ENCODE measurements at regions not wholly inside any gene's neighbourhood (a gene's known extent, or its start where the extent isn't known, plus 50 kb on each side); places are given as distances from the start of the nearest gene placed in this dataset.

- Histone ChIP-seq H2AFZ (ENCODE audit: insufficient read depth, low read length, poor library complexity) (no peak overlapping the region), H2BK120ac (ENCODE audit: insufficient read depth, low read length, poor library complexity) (no peak overlapping the region), H3K36me3 (ENCODE audit: control insufficient read depth in 1 of 2, insufficient read depth in 2 of 2, low read length in 2 of 2) (no peaks in the 10 kb centered on the region), H2BK5ac (ENCODE audit: low read depth, low read length, poor library complexity) (no peak overlapping the region), H3K79me1 (ENCODE audit: low read length) (no peaks in the 10 kb centered on the region), H3K14ac (ENCODE audit: low read length) (no peak overlapping the region), H2BK12ac (ENCODE audit: low read length) (no peak overlapping the region), H3K18ac (ENCODE audit: low read length) (no peak overlapping the region), H4K91ac (ENCODE audit: low read depth, low read length) (no peak overlapping the region), H3K79me2 (ENCODE audit: control insufficient read depth, insufficient read depth, low read length, poor library complexity) (no peaks in the 10 kb centered on the region), H3K9ac (ENCODE audit: low read length) (no peak overlapping the region), H3K4me3 (ENCODE audit: low read depth, low read length) (no peak overlapping the region), H3K27ac (ENCODE audit: low read depth, low read length) (no peak overlapping the region), H4K8ac (ENCODE audit: low read depth, low read length) (no peak overlapping the region), H3K9me3 (ENCODE audit: insufficient read depth, low read depth, low read length) (no peaks in the 10 kb centered on the region), H3K27me3 (ENCODE audit: insufficient read depth, low read length) (no peaks in the 10 kb centered on the region), H3K4me2 (ENCODE audit: low read length) (no peak overlapping the region), H2AK5ac (ENCODE audit: low read length) (no peak overlapping the region), H3K4ac (ENCODE audit: low read depth, low read length) (no peak overlapping the region), H4K12ac (ENCODE audit: low read depth, low read length) (no peak overlapping the region), H3K4me1 (ENCODE audit: control insufficient read depth in 1 of 2, insufficient read depth in 2 of 2, low read length in 2 of 2) (no peaks in the 10 kb centered on the region), H3K23ac (ENCODE audit: low read length) (no peak overlapping the region)
- no peak for DNase-seq
- WGBS (ENCODE audit: extremely low coverage, insufficient coverage, insufficient read length): no CpG with 5 or more reads among the region's 7 CpGs
Measured at GRCh38 chr10:47090903-47091302, 179.7 kb downstream of the PTPN20 start.

- Histone ChIP-seq H3K79me1 (ENCODE audit: low read length) (no peaks in the 10 kb centered on the region), H3K4me1 (ENCODE audit: control insufficient read depth in 1 of 2, insufficient read depth in 2 of 2, low read length in 2 of 2) (no peaks in the 10 kb centered on the region), H3K36me3 (ENCODE audit: control insufficient read depth in 1 of 2, insufficient read depth in 2 of 2, low read length in 2 of 2) (no peaks in the 10 kb centered on the region), H3K27me3 (ENCODE audit: insufficient read depth, low read length) (no peaks in the 10 kb centered on the region), H2BK120ac (ENCODE audit: insufficient read depth, low read length, poor library complexity) (no peak overlapping the region), H3K9ac (ENCODE audit: low read length) (no peak overlapping the region), H3K4me3 (ENCODE audit: low read depth, low read length) (no peak overlapping the region), H3K18ac (ENCODE audit: low read length) (no peak overlapping the region), H4K91ac (ENCODE audit: low read depth, low read length) (no peak overlapping the region), H3K79me2 (ENCODE audit: control insufficient read depth, insufficient read depth, low read length, poor library complexity) (no peaks in the 10 kb centered on the region), H3K27ac (ENCODE audit: low read depth, low read length) (no peak overlapping the region), H4K12ac (ENCODE audit: low read depth, low read length) (no peak overlapping the region), H3K4ac (ENCODE audit: low read depth, low read length) (no peak overlapping the region), H3K14ac (ENCODE audit: low read length) (no peak overlapping the region), H3K4me2 (ENCODE audit: low read length) (no peak overlapping the region), H2AK5ac (ENCODE audit: low read length) (no peak overlapping the region), H3K23ac (ENCODE audit: low read length) (no peak overlapping the region), H2AFZ (ENCODE audit: insufficient read depth, low read length, poor library complexity) (no peak overlapping the region), H2BK5ac (ENCODE audit: low read depth, low read length, poor library complexity) (no peak overlapping the region), H3K9me3 (ENCODE audit: insufficient read depth, low read depth, low read length) (no peaks in the 10 kb centered on the region), H4K8ac (ENCODE audit: low read depth, low read length) (no peak overlapping the region), H2BK12ac (ENCODE audit: low read length) (no peak overlapping the region)
- no peak for DNase-seq
- no CpG with 5 or more reads among the region's 2 CpGs for WGBS (ENCODE audit: extremely low coverage, insufficient coverage, insufficient read length)
Measured at GRCh38 chr10:47091421-47091820, 180.2 kb downstream of the PTPN20 start.

- Histone ChIP-seq H3K9ac (ENCODE audit: low read length) (no peak overlapping the region), H4K8ac (ENCODE audit: low read depth, low read length) (no peak overlapping the region), H3K4me2 (ENCODE audit: low read length) (no peak overlapping the region), H3K79me1 (ENCODE audit: low read length) (no peaks in the 10 kb centered on the region), H2AFZ (ENCODE audit: insufficient read depth, low read length, poor library complexity) (no peak overlapping the region), H3K4me3 (ENCODE audit: low read depth, low read length) (peak overlapping the region; percentile 21), H3K27ac (ENCODE audit: low read depth, low read length) (no peak overlapping the region), H2AK5ac (ENCODE audit: low read length) (no peak overlapping the region), H3K14ac (ENCODE audit: low read length) (no peak overlapping the region), H3K27me3 (ENCODE audit: insufficient read depth, low read length) (no peaks in the 10 kb centered on the region), H3K79me2 (ENCODE audit: control insufficient read depth, insufficient read depth, low read length, poor library complexity) (no peaks in the 10 kb centered on the region), H3K36me3 (ENCODE audit: control insufficient read depth in 1 of 2, insufficient read depth in 2 of 2, low read length in 2 of 2) (no peaks in the 10 kb centered on the region), H4K12ac (ENCODE audit: low read depth, low read length) (no peak overlapping the region), H3K4me1 (ENCODE audit: control insufficient read depth in 1 of 2, insufficient read depth in 2 of 2, low read length in 2 of 2) (no peaks in the 10 kb centered on the region), H2BK12ac (ENCODE audit: low read length) (no peak overlapping the region), H2BK120ac (ENCODE audit: insufficient read depth, low read length, poor library complexity) (no peak overlapping the region), H3K4ac (ENCODE audit: low read depth, low read length) (no peak overlapping the region), H3K18ac (ENCODE audit: low read length) (no peak overlapping the region), H3K23ac (ENCODE audit: low read length) (no peak overlapping the region), H4K91ac (ENCODE audit: low read depth, low read length) (no peak overlapping the region), H2BK5ac (ENCODE audit: low read depth, low read length, poor library complexity) (no peak overlapping the region), H3K9me3 (ENCODE audit: insufficient read depth, low read depth, low read length) (no peaks in the 10 kb centered on the region)
- no peak for DNase-seq
- WGBS (ENCODE audit: extremely low coverage, insufficient coverage, insufficient read length): no CpG with 5 or more reads among the region's 4 CpGs
Measured at GRCh38 chr10:47092376-47092775, 181.1 kb downstream of the PTPN20 start.

- no peak overlapping the region for H2AFZ ChIP-seq (ENCODE audit: insufficient read depth, low read length, poor library complexity)
- H3K9me3 ChIP-seq (ENCODE audit: insufficient read depth, low read depth, low read length): no peaks in the 10 kb centered on the region
- no peak overlapping the region for H2BK5ac ChIP-seq (ENCODE audit: low read depth, low read length, poor library complexity)
- no peak overlapping the region for H3K23ac ChIP-seq (ENCODE audit: low read length)
- H3K14ac ChIP-seq (ENCODE audit: low read length): no peak overlapping the region
- H3K4me1 ChIP-seq (ENCODE audit: control insufficient read depth in 1 of 2, insufficient read depth in 2 of 2, low read length in 2 of 2): no peaks in the 10 kb centered on the region
- no peaks in the 10 kb centered on the region for H3K79me2 ChIP-seq (ENCODE audit: control insufficient read depth, insufficient read depth, low read length, poor library complexity)
- H3K18ac ChIP-seq (ENCODE audit: low read length): no peak overlapping the region
- H3K4me3 ChIP-seq (ENCODE audit: low read depth, low read length): no peak overlapping the region
- no peaks in the 10 kb centered on the region for H3K36me3 ChIP-seq (ENCODE audit: control insufficient read depth in 1 of 2, insufficient read depth in 2 of 2, low read length in 2 of 2)
- H3K27me3 ChIP-seq (ENCODE audit: insufficient read depth, low read length): no peaks in the 10 kb centered on the region
- no peak for DNase-seq
- H4K8ac ChIP-seq (ENCODE audit: low read depth, low read length): no peak overlapping the region
- no peak overlapping the region for H2BK12ac ChIP-seq (ENCODE audit: low read length)
- no peaks in the 10 kb centered on the region for H3K79me1 ChIP-seq (ENCODE audit: low read length)
- no peak overlapping the region for H4K91ac ChIP-seq (ENCODE audit: low read depth, low read length)
- H4K12ac ChIP-seq (ENCODE audit: low read depth, low read length): no peak overlapping the region
- H2BK120ac ChIP-seq (ENCODE audit: insufficient read depth, low read length, poor library complexity): no peak overlapping the region
- H3K4ac ChIP-seq (ENCODE audit: low read depth, low read length): no peak overlapping the region
- WGBS (ENCODE audit: extremely low coverage, insufficient coverage, insufficient read length): no CpG with 5 or more reads among the region's 5 CpGs
- H3K9ac ChIP-seq (ENCODE audit: low read length): no peak overlapping the region
- H2AK5ac ChIP-seq (ENCODE audit: low read length): no peak overlapping the region
- no peak overlapping the region for H3K27ac ChIP-seq (ENCODE audit: low read depth, low read length)
- H3K4me2 ChIP-seq (ENCODE audit: low read length): no peak overlapping the region
Measured at GRCh38 chr10:47092831-47093230, 181.6 kb downstream of the PTPN20 start.
